ENCODE measurements at regions not wholly inside any gene's neighbourhood (a gene's known extent, or its start where the extent isn't known, plus 50 kb on each side); places are given as distances from the start of the nearest gene placed in this dataset.

- intact Hi-C loops (cut with micrococcal nuclease) = no loop called here
- no peak overlapping the region for H3K4me2 ChIP-seq (ENCODE audit: low read depth, low read length)
- H2AK5ac ChIP-seq (ENCODE audit: low read depth, low read length) = no peak overlapping the region
- H3K4ac ChIP-seq (ENCODE audit: low read depth, low read length) = no peak overlapping the region
- TF ChIP-seq CEBPB (IDR thresholded peaks at IDR 0.05; ENCODE audit: low read depth, low read length) (peak; percentile 87), MAZ (IDR thresholded peaks at IDR 0.05; ENCODE audit: borderline replicate concordance, low read depth, low read length) (no peak), MAFK (IDR thresholded peaks at IDR 0.05; ENCODE audit: low read depth, low read length) (no peak), ELK1 (IDR thresholded peaks at IDR 0.05; ENCODE audit: borderline replicate concordance, low read depth, low read length) (no peak)
- H2BK15ac ChIP-seq (ENCODE audit: low read depth, low read length) = no peak overlapping the region
- dilution Hi-C loops (cut with HindIII; ENCODE audit: low sequenced_read_pairs, unreplicated experiment) = no loop called here
- no TSS peak for BruUV-seq (replicated peaks)
- ATAC-seq (ENCODE audit: low read depth) (peak; percentile 49), DNase-seq (peak; percentile 45)
- no peaks in the 10 kb centered on the region for H3K79me1 ChIP-seq (ENCODE audit: low read depth in 1 of 2, low read length in 2 of 2)
- H4K8ac ChIP-seq (ENCODE audit: low read depth in 2 of 2, low read length in 2 of 2) = no peak overlapping the region
- no peak overlapping the region for H2AK9ac ChIP-seq (replicated peaks; ENCODE audit: low read depth, low read length, poor library complexity)
- no peak overlapping the region for H4K5ac ChIP-seq (ENCODE audit: low read depth, low read length)
- no peak overlapping the region for H2AFZ ChIP-seq (replicated peaks; ENCODE audit: low read length, poor library complexity)
- H3K9me3 ChIP-seq (ENCODE audit: control insufficient read depth, insufficient read depth, low read length) = no peaks in the 10 kb centered on the region
- H3K27me3 ChIP-seq (ENCODE audit: control insufficient read depth, insufficient read depth, low read length) = no peaks in the 10 kb centered on the region
- WGBS, 2 experiments (ENCODE audit: extremely low coverage in 2 of 2, insufficient read length in 1 of 2) = 69% methylated on average over 2 of the region's 4 CpGs; no CpG with 5 or more reads in 1 of the 2 experiments
- in situ Hi-C loops (cut with MboI; ENCODE audit: low sequenced_read_pairs) = no loop called here
- H3K9me1 ChIP-seq (ENCODE audit: insufficient read depth, low read length) = no peaks in the 10 kb centered on the region
- ChIA-PET CTCF (no interaction called here), POLR2A (ENCODE audit: unreplicated experiment) (no interaction called here)
- H3K36me3 ChIP-seq (ENCODE audit: control insufficient read depth, insufficient read depth, low read length) = no peaks in the 10 kb centered on the region
- no peak overlapping the region for H2BK20ac ChIP-seq (ENCODE audit: low read depth, low read length)
- no peaks in the 10 kb centered on the region for H4K20me1 ChIP-seq (ENCODE audit: insufficient read depth, low read length)
- no peak overlapping the region for H2BK120ac ChIP-seq (ENCODE audit: low read depth, low read length)
- no peak overlapping the region for H3K27ac ChIP-seq (ENCODE audit: insufficient read depth, low read length)
- H3K14ac ChIP-seq (replicated peaks; ENCODE audit: low read depth, low read length) = no peak overlapping the region
- H3K9ac ChIP-seq (ENCODE audit: low read depth, low read length) = no peak overlapping the region
- no peak overlapping the region for H3K56ac ChIP-seq (ENCODE audit: extremely low read depth, insufficient read depth, low read length)
- H3K4me3 ChIP-seq (ENCODE audit: insufficient read depth, low read depth, low read length) = no peak overlapping the region
- no peak overlapping the region for H3K23ac ChIP-seq (ENCODE audit: low read depth, low read length)
- H2BK5ac ChIP-seq (ENCODE audit: low read depth, low read length, poor library complexity, severe bottlenecking) = no peak overlapping the region
- H3K18ac ChIP-seq (ENCODE audit: low read depth, low read length) = no peak overlapping the region
- no peak overlapping the region for H4K91ac ChIP-seq (ENCODE audit: insufficient read depth, low read depth, low read length)
- H3K4me1 ChIP-seq (ENCODE audit: control insufficient read depth, insufficient read depth, low read length) = no peaks in the 10 kb centered on the region
Observed at GRCh38 chr7:16051561-16052255, 365.2 kb upstream of the MEOX2 start.
